NCI-H1694 (cell line): ENCODE measurements at regions not wholly inside any gene's neighbourhood (a gene's known extent, or its start where the extent isn't known, plus 50 kb on each side); places are given as distances from the start of the nearest gene placed in this dataset.

Experiments used
- DNase-seq: peaks from one replicate; lab custom pipeline; 2025; lab: John Stamatoyannopoulos, UW

GRCh38 chr5:40385544-40385943 lies 294.2 kb upstream of the PTGER4 start:
- DNase-seq, result no peak

- DNase-seq, result no peak
These were observed 294.8 kb upstream of the PTGER4 start for GRCh38 chr5:40384782-40385390.

GRCh38 chr5:40383749-40384651 lies 295.7 kb upstream of the PTGER4 start:
- DNase-seq, result no peak

GRCh38 chr5:40381676-40382363 lies 297.9 kb upstream of the PTGER4 start:
- no peak for DNase-seq

- DNase-seq, result no peak
These were observed 298.7 kb upstream of the PTGER4 start for GRCh38 chr5:40381016-40381415.

GRCh38 chr5:40378396-40379177 lies 301.1 kb upstream of the PTGER4 start:
- DNase-seq, result no peak

- DNase-seq, result no peak
These were observed 303.1 kb upstream of the PTGER4 start for GRCh38 chr5:40376566-40376965.

- DNase-seq, result no peak
These were observed 304.9 kb upstream of the PTGER4 start for GRCh38 chr5:40374853-40375252.

- DNase-seq, result no peak
These were observed 311.5 kb upstream of the PTGER4 start for GRCh38 chr5:40368200-40368599.

GRCh38 chr5:40367255-40367654 lies 312.5 kb upstream of the PTGER4 start:
- DNase-seq, result no peak

- no peak for DNase-seq
These were observed 314.1 kb upstream of the PTGER4 start for GRCh38 chr5:40365342-40366330.

GRCh38 chr5:40364441-40364840 lies 315.3 kb upstream of the PTGER4 start:
- DNase-seq, result no peak

GRCh38 chr5:40361378-40361777 lies 318.3 kb upstream of the PTGER4 start:
- DNase-seq, result no peak

- DNase-seq, result no peak
These were observed 319.0 kb upstream of the PTGER4 start for GRCh38 chr5:40360685-40361084.

- DNase-seq, result no peak
These were observed 319.9 kb upstream of the PTGER4 start for GRCh38 chr5:40359832-40360231.

- DNase-seq, result no peak
These were observed 320.6 kb upstream of the PTGER4 start for GRCh38 chr5:40359093-40359492.

GRCh38 chr5:40356248-40356647 lies 323.5 kb upstream of the PTGER4 start:
- DNase-seq, result no peak

GRCh38 chr5:40355846-40356245 lies 323.9 kb upstream of the PTGER4 start:
- no peak for DNase-seq

GRCh38 chr5:40355181-40355580 lies 324.5 kb upstream of the PTGER4 start:
- DNase-seq, result no peak

- DNase-seq, result no peak
These were observed 325.5 kb upstream of the PTGER4 start for GRCh38 chr5:40354171-40354570.

GRCh38 chr5:40353442-40353841 lies 326.3 kb upstream of the PTGER4 start:
- DNase-seq, result no peak
